ENCODE measurements at regions not wholly inside any gene's neighbourhood (a gene's known extent, or its start where the extent isn't known, plus 50 kb on each side); places are given as distances from the start of the nearest gene placed in this dataset.
A peak's percentile ranks its signal among the peaks of the same experiment; 100 is the strongest.

GRCh38 chr10:78785066-78785465, 283.7 kb upstream of the ZMIZ1 start:
- no peak for DNase-seq

- DNase-seq, result no peak
Observed at GRCh38 chr10:78785991-78786390, 282.8 kb upstream of the ZMIZ1 start.

- no peak for DNase-seq
Observed at GRCh38 chr10:78787125-78787524, 281.6 kb upstream of the ZMIZ1 start.

- no peak for DNase-seq
Observed at GRCh38 chr10:78794736-78795455, 273.9 kb upstream of the ZMIZ1 start.

- DNase-seq, result no peak
Observed at GRCh38 chr10:78798976-78799730, 269.6 kb upstream of the ZMIZ1 start.

GRCh38 chr10:78800006-78800405, 268.8 kb upstream of the ZMIZ1 start:
- DNase-seq, result no peak

GRCh38 chr10:78800535-78801320, 268.0 kb upstream of the ZMIZ1 start:
- no peak for DNase-seq

GRCh38 chr10:78802431-78802830, 266.3 kb upstream of the ZMIZ1 start:
- DNase-seq, result no peak

- peak; percentile 84 for DNase-seq
Observed at GRCh38 chr10:78802866-78803265, 265.9 kb upstream of the ZMIZ1 start.

GRCh38 chr10:78803710-78804109, 265.1 kb upstream of the ZMIZ1 start:
- DNase-seq, result no peak

GRCh38 chr10:78804411-78805032, 264.2 kb upstream of the ZMIZ1 start:
- no peak for DNase-seq

GRCh38 chr10:78805176-78805575, 263.6 kb upstream of the ZMIZ1 start:
- peak; percentile 92 for DNase-seq

GRCh38 chr10:78806681-78807221, 262.0 kb upstream of the ZMIZ1 start:
- no peak for DNase-seq

GRCh38 chr10:78807504-78808203, 261.1 kb upstream of the ZMIZ1 start:
- peak; percentile 52 for DNase-seq

GRCh38 chr10:78808286-78808685, 260.5 kb upstream of the ZMIZ1 start:
- no peak for DNase-seq

- no peak for DNase-seq
Observed at GRCh38 chr10:78808736-78809367, 259.9 kb upstream of the ZMIZ1 start.

GRCh38 chr10:78811174-78811573, 257.6 kb upstream of the ZMIZ1 start:
- no peak for DNase-seq

GRCh38 chr10:78812571-78813318, 256.0 kb upstream of the ZMIZ1 start:
- DNase-seq, result no peak

GRCh38 chr10:78813526-78813925, 255.2 kb upstream of the ZMIZ1 start:
- DNase-seq, result no peak

GRCh38 chr10:78813998-78814399, 254.8 kb upstream of the ZMIZ1 start:
- DNase-seq, result no peak

- DNase-seq, result no peak
Observed at GRCh38 chr10:78814407-78814806, 254.4 kb upstream of the ZMIZ1 start.

All from eye (tissue), 1 donor.